GM12878 (cell line): ENCODE measurements at regions not wholly inside any gene's neighbourhood (a gene's known extent, or its start where the extent isn't known, plus 50 kb on each side); places are given as distances from the start of the nearest gene placed in this dataset.

ENCODE experiments used
- ATAC-seq: fragments of 200-7000 bp; cut with Tn5 transposase; 3 replicates; pipeline ENCODE4 v1.9.1; 2020; ENCODE audit warnings: mild to moderate bottlenecking, moderate library complexity
- BruUV-seq: library from RNA; stranded (reverse); fragments of 400-500 nt; replicated peaks from 2 replicates; lab custom pipeline; 2021; lab: Mats Ljungman, UMichigan
- CTCF ChIA-PET: fragments of 300-600 bp; sonication (Branson Sonifier 250); formaldehyde crosslinking; extraction: SDS; loops from one replicate; lab custom pipeline; 2021; ENCODE audit warnings: inconsistent platforms; lab: Yijun Ruan, JAX
- POLR2A ChIA-PET: fragments of 350-600 bp; formaldehyde crosslinking; extraction: SDS; loops from one replicate; lab custom pipeline; 2021; ENCODE audit warnings: inconsistent platforms; lab: Charles Lee
- RAD21 ChIA-PET: fragments of 300-600 bp; sonication (Branson Sonifier 250); formaldehyde crosslinking; loops from one replicate; lab custom pipeline; 2023; ENCODE audit warnings: antibody characterized with exemption; ENCODE audit not compliant: unreplicated experiment; lab: Charles Lee
- SMC1A ChIA-PET: fragments of 300-600 bp; sonication (Branson Sonifier 250); formaldehyde crosslinking; loops from one replicate; lab custom pipeline; 2023; ENCODE audit not compliant: unreplicated experiment, uncharacterized antibody; lab: Charles Lee
- DNase-seq: peaks from one replicate; pipeline ENCODE4 v3.0.0-alpha.2; 2011; ENCODE audit warnings: low read depth, low spot score
- FAIRE-seq: peaks from 3 replicates; lab custom pipeline; 2011; peaks lifted over from hg19 to GRCh38; lab: Jason Lieb, UNC
- H2AFZ ChIP-seq: 2 replicates; pipeline ENCODE4 v1.6.0; 2011; ENCODE audit warnings: low read depth, low read length, control low read depth; ENCODE audit not compliant: control insufficient read depth
- H3K27ac ChIP-seq: 2 replicates; pipeline ENCODE4 v1.5.1; 2011; ENCODE audit warnings: control low read depth; ENCODE audit not compliant: control insufficient read depth, insufficient read depth
- H3K27me3 ChIP-seq, 2 experiments: replicated peaks in 1 of 2; 2 replicates each; pipeline versions ENCODE4 v1.6.0 to v1.6.1; 2011; ENCODE audit warnings: low read length in 1 of 2; ENCODE audit not compliant: control insufficient read depth in 2 of 2, insufficient read depth in 2 of 2
- H3K36me3 ChIP-seq, 2 experiments: 2 replicates each; pipeline ENCODE4 v1.5.1; 2011; ENCODE audit warnings: low read length in 1 of 2; ENCODE audit not compliant: control insufficient read depth in 2 of 2, insufficient read depth in 2 of 2
- H3K4me1 ChIP-seq: 2 replicates; pipeline ENCODE4 v1.6.1; 2011; ENCODE audit warnings: mild to moderate bottlenecking, low read length, moderate library complexity, mixed read lengths; ENCODE audit not compliant: control insufficient read depth, insufficient read depth
- H3K4me2 ChIP-seq: 2 replicates; pipeline ENCODE4 v1.6.0; 2011; ENCODE audit warnings: control low read depth; ENCODE audit not compliant: control insufficient read depth, insufficient read depth
- H3K4me3 ChIP-seq: fragments of 200-600 bp; sonication (generic); 2 replicates; pipeline ENCODE4 v1.5.1; 2016
- H3K79me2 ChIP-seq: 2 replicates; pipeline ENCODE4 v1.6.0; 2011; ENCODE audit warnings: low read length; ENCODE audit not compliant: control insufficient read depth, insufficient read depth
- H3K9ac ChIP-seq: 2 replicates; pipeline ENCODE4 v1.8.0; 2011; ENCODE audit warnings: low read length, control low read depth, mixed read lengths; ENCODE audit not compliant: control insufficient read depth, insufficient read depth
- H3K9me3 ChIP-seq: replicated peaks from 3 replicates; pipeline ENCODE4 v1.5.1; 2011; ENCODE audit warnings: mild to moderate bottlenecking, low read length; ENCODE audit not compliant: control insufficient read depth, insufficient read depth
- H4K20me1 ChIP-seq: 2 replicates; pipeline ENCODE4 v1.6.0; 2011; ENCODE audit not compliant: control insufficient read depth, insufficient read depth
- CHD4 ChIP-seq: fragments of 200-600 bp; sonication (generic); IDR thresholded peaks from 2 replicates; pipeline ENCODE4 v1.6.1; 2016; ENCODE audit warnings: mild to moderate bottlenecking
- EGR1 ChIP-seq, 2 experiments: IDR thresholded peaks; 1 replicate in 1 of 2; 2 replicates in 1 of 2; pipeline ENCODE4 v1.6.1; 2011 to 2012; ENCODE audit warnings: low read depth in 2 of 2, low read length in 2 of 2, borderline replicate concordance in 1 of 2, mild to moderate bottlenecking in 1 of 2, moderate library complexity in 1 of 2
- IRF5 ChIP-seq: fragments of 450-650 bp; IDR thresholded peaks from 2 replicates; pipeline ENCODE4 v1.6.1; 2017; ENCODE audit warnings: borderline replicate concordance
- JUNB ChIP-seq: IDR thresholded peaks from 2 replicates; pipeline ENCODE4 v1.6.1; 2016; ENCODE audit warnings: antibody characterized with exemption, mild to moderate bottlenecking
- MYB ChIP-seq: fragments of 150-350 bp; IDR thresholded peaks from 2 replicates; pipeline ENCODE4 v1.6.1; 2014; ENCODE audit warnings: mild to moderate bottlenecking, low read depth, low read length, borderline replicate concordance
- ZZZ3 ChIP-seq: IDR thresholded peaks from 2 replicates; pipeline ENCODE4 v1.6.1; 2011; ENCODE audit warnings: low read depth; ENCODE audit not compliant: control insufficient read depth, insufficient read length
- WGBS: methylation state at CpG from one replicate; pipeline ENCODE4 v1.1.6; 2016; ENCODE audit warnings: low lambda C conversion rate; ENCODE audit not compliant: insufficient replicate concordance, insufficient coverage; ENCODE audit errors: missing lambda C conversion rate; 5-methylcytosine and 5-hydroxymethylcytosine counted together
- in situ Hi-C: fragments of 300-500 bp; cut with MboI; formaldehyde crosslinking; loops from 9 replicates; pipeline ENCODE4 v1.14.3; 2018; ENCODE audit warnings: mixed read lengths
- intact Hi-C: fragments of 100-400 bp; cut with micrococcal nuclease; formaldehyde crosslinking; loops from one replicate; pipeline ENCODE4 v1.14.2; 2022; ENCODE audit not compliant: unreplicated experiment
- TF ChIP-seq, protein P1 (sequence below): IDR thresholded peaks from 2 replicates; pipeline ENCODE4 v1.6.1; 2011; ENCODE audit warnings: low read depth, low read length, improper control_type of control experiment, borderline replicate concordance

DNA sequence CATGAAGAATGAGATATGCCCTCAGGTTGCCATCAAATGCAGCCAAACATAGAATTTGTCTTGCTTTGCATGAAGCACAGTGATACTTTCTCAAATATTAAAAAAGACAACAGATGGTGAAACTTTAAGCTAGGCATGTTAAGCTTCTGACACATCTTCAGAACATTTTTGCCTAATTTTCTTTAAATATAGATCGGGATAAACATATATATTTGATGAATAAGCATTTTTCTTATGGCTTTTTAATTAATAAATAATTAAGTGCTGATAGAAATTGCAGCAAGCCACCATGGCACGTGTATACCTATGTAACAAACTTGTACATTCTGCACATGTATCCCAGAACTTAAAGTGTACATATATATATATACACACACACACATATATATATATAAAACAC lies 831.2 kb upstream of the PCDH10 start:
- TF ChIP-seq, protein P1, sequence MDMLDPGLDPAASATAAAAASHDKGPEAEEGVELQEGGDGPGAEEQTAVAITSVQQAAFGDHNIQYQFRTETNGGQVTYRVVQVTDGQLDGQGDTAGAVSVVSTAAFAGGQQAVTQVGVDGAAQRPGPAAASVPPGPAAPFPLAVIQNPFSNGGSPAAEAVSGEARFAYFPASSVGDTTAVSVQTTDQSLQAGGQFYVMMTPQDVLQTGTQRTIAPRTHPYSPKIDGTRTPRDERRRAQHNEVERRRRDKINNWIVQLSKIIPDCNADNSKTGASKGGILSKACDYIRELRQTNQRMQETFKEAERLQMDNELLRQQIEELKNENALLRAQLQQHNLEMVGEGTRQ = no peak
- no peak for TF ChIP-seq ZZZ3
- no peak for TF ChIP-seq JUNB
- no peak for TF ChIP-seq EGR1 (IDR thresholded peaks at IDR 0.05; ENCODE audit: borderline replicate concordance in 1 of 2, low read depth in 2 of 2, low read length in 2 of 2)
- TF ChIP-seq MYB = no peak
- no peak for TF ChIP-seq CHD4
- no peak for TF ChIP-seq IRF5
- WGBS = 0% methylated on average over 2 of the region's 2 CpGs
- FAIRE-seq = no peak

More for the DNA sequence above, 831.2 kb upstream of the PCDH10 start:
- Histone ChIP-seq H3K79me2 (no peaks in the 10 kb centered on the region), H3K4me1 (no peaks in the 10 kb centered on the region), H2AFZ (no peak overlapping the region), H4K20me1 (no peaks in the 10 kb centered on the region), H3K36me3 (no peaks in the 10 kb centered on the region), H3K4me2 (no peak overlapping the region), H3K4me3 (no peak overlapping the region), H3K27ac (no peak overlapping the region), H3K9ac (no peak overlapping the region), H3K27me3 (no peaks in the 10 kb centered on the region), H3K9me3 (no peaks in the 10 kb centered on the region)
- POLR2A ChIA-PET = no interaction called here
- ATAC-seq (no peak), DNase-seq (no peak)
- BruUV-seq = no TSS peak
- SMC1A ChIA-PET = no interaction called here
- intact Hi-C loops (no loop called here), in situ Hi-C loops (no loop called here)
- CTCF ChIA-PET = no interaction called here
- RAD21 ChIA-PET = no interaction called here
